Neural cell (in vitro differentiated cells): ENCODE measurements at regions not wholly inside any gene's neighbourhood (a gene's known extent, or its start where the extent isn't known, plus 50 kb on each side); places are given as distances from the start of the nearest gene placed in this dataset.

Source experiments
- H2AFZ ChIP-seq: fragments of 200-600, 300-800 bp; sonication (generic), shearing (Covaris generic); 2 replicates; pipeline ENCODE4 v1.6.0; 2014; ENCODE audit warnings: low read depth, mild to moderate bottlenecking, antibody characterized with exemption, low read length, moderate library complexity
- H3F3A ChIP-seq: fragments of 200-600 bp; shearing (Covaris generic); 2 replicates; pipeline ENCODE4 v1.6.1; 2016; ENCODE audit warnings: mild to moderate bottlenecking, moderate library complexity, mixed read lengths, antibody characterized with exemption, low read length; ENCODE audit not compliant: insufficient read depth, poor library complexity, severe bottlenecking
- H3K27ac ChIP-seq: fragments of 200-600, 300-800 bp; sonication (generic), shearing (Covaris generic); 2 replicates; pipeline ENCODE4 v1.5.1; 2014; ENCODE audit warnings: mild to moderate bottlenecking, low read length, moderate library complexity
- H3K27me3 ChIP-seq: fragments of 300-800, 200-600 bp; sonication (generic), shearing (Covaris generic); 2 replicates; pipeline ENCODE4 v1.6.0; 2014; ENCODE audit warnings: mild to moderate bottlenecking, low read depth, low read length, moderate library complexity; ENCODE audit not compliant: insufficient read depth
- H3K36me3 ChIP-seq: fragments of 300-800, 200-600 bp; sonication (generic), shearing (Covaris generic); 2 replicates; pipeline ENCODE4 v1.5.1; 2014; ENCODE audit warnings: mild to moderate bottlenecking, antibody characterized with exemption, low read length, moderate library complexity; ENCODE audit not compliant: insufficient read depth
- H3K4me2 ChIP-seq: fragments of 300-800, 200-600 bp; sonication (generic), shearing (Covaris generic); 2 replicates; pipeline ENCODE4 v1.6.0; 2014; ENCODE audit warnings: mild to moderate bottlenecking, low read length
- H3K4me3 ChIP-seq: fragments of 300-800, 200-600 bp; sonication (generic), shearing (Covaris generic); 2 replicates; pipeline ENCODE4 v1.5.1; 2014; ENCODE audit warnings: mild to moderate bottlenecking, low read length, moderate library complexity
- H3K79me2 ChIP-seq: fragments of 200-600 bp; shearing (Covaris generic); replicated peaks from 2 replicates; pipeline ENCODE4 v1.6.0; 2014; ENCODE audit warnings: mild to moderate bottlenecking, low read length, moderate library complexity; ENCODE audit not compliant: insufficient read depth
- H3K9ac ChIP-seq: fragments of 300-800, 200-600 bp; sonication (generic), shearing (Covaris generic); 2 replicates; pipeline ENCODE4 v1.6.1; 2016; ENCODE audit warnings: mild to moderate bottlenecking, low read length, mixed read lengths
- H3K9me2 ChIP-seq: fragments of 200-600 bp; shearing (Covaris generic); 2 replicates; pipeline ENCODE4 v1.6.1; 2016; ENCODE audit warnings: mild to moderate bottlenecking, low read length, mixed read lengths; ENCODE audit not compliant: insufficient read depth
- H3K9me3 ChIP-seq: fragments of 200-600, 300-800 bp; sonication (generic), shearing (Covaris generic); 2 replicates; pipeline ENCODE4 v1.6.1; 2016; ENCODE audit warnings: mild to moderate bottlenecking, mixed run types, low read length, moderate library complexity, mixed read lengths
- H4K20me1 ChIP-seq: fragments of 200-600 bp; shearing (Covaris generic); 2 replicates; pipeline ENCODE4 v1.6.1; 2016; ENCODE audit warnings: mild to moderate bottlenecking, mixed run types; ENCODE audit not compliant: insufficient read depth
- CTCF ChIP-seq: fragments of 450-650 bp; IDR thresholded peaks from 2 replicates; pipeline ENCODE4 v1.5.1; 2014; ENCODE audit warnings: antibody characterized with exemption, mild to moderate bottlenecking, moderate library complexity; ENCODE audit not compliant: poor library complexity, severe bottlenecking
- EP300 ChIP-seq: fragments of 450-650 bp; conservative IDR thresholded peaks from 2 replicates; pipeline ENCODE4 v1.6.1; 2014; ENCODE audit warnings: antibody characterized with exemption, mild to moderate bottlenecking, moderate library complexity; ENCODE audit not compliant: poor library complexity, severe bottlenecking
- EZH2 ChIP-seq: fragments of 200-600, 300-800 bp; shearing (Covaris generic), sonication (generic); IDR thresholded peaks from 2 replicates; pipeline ENCODE4 v1.6.1; 2014; ENCODE audit warnings: antibody characterized with exemption, low read length, borderline replicate concordance, mild to moderate bottlenecking; ENCODE audit not compliant: insufficient read depth, poor library complexity, severe bottlenecking
- MXI1 ChIP-seq: fragments of 450-650 bp; conservative IDR thresholded peaks from 2 replicates; pipeline ENCODE4 v1.6.1; 2014; ENCODE audit warnings: antibody characterized with exemption, mild to moderate bottlenecking; ENCODE audit not compliant: poor library complexity, severe bottlenecking
- POLR2AphosphoS5 ChIP-seq: IDR thresholded peaks from 2 replicates; pipeline ENCODE4 v1.6.1; 2012
- RAD21 ChIP-seq: fragments of 450-650 bp; conservative IDR thresholded peaks from 2 replicates; pipeline ENCODE4 v1.6.1; 2014; ENCODE audit warnings: antibody characterized with exemption, mild to moderate bottlenecking, moderate library complexity
- SMC3 ChIP-seq: fragments of 450-650 bp; conservative IDR thresholded peaks from 2 replicates; pipeline ENCODE4 v1.6.1; 2014; ENCODE audit warnings: antibody characterized with exemption, mild to moderate bottlenecking, moderate library complexity; ENCODE audit not compliant: poor library complexity
- TAF1 ChIP-seq: IDR thresholded peaks from 2 replicates; pipeline ENCODE4 v1.6.1; 2012; ENCODE audit warnings: low read depth
- TF ChIP-seq, protein P1 (sequence below): IDR thresholded peaks from 2 replicates; pipeline ENCODE4 v1.6.1; 2012; ENCODE audit warnings: borderline replicate concordance

- TF ChIP-seq POLR2AphosphoS5 (no peak), EZH2 (no peak), MXI1 (no peak)
- Histone ChIP-seq H3K4me3 (no peak overlapping the region), H3K9me2 (no peaks in the 10 kb centered on the region), H3K36me3 (no peaks in the 10 kb centered on the region), H3K9me3 (no peaks in the 10 kb centered on the region), H3K4me2 (no peak overlapping the region), H2AFZ (no peak overlapping the region), H3K79me2 (no peaks in the 10 kb centered on the region), H3F3A (no peaks in the 10 kb centered on the region), H3K27ac (no peak overlapping the region), H4K20me1 (no peaks in the 10 kb centered on the region), H3K27me3 (no peaks in the 10 kb centered on the region), H3K9ac (no peak overlapping the region)
Observed at GRCh38 chr11:115069599-115069998, 391.3 kb downstream of the NXPE2 start.

DNA sequence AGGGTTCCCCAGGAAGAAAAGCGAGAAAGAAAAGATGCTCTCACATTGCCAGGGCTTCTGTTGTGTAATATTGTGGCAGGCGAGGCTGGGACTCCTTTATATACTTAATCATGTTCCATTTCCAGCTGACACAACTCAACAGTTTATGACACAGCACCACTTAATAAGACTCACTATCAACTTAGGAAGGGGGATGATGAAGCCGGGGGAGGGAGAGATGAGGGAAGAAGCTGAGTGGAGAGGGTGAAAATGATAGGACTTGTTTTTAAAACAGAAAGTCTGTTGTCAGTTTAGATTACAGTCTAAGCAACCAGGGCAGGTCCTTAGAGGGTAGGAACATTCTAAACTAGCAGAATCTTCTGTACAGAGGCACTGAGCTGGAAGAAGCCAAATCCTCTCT lies 397.0 kb downstream of the NXPE2 start:
- Histone ChIP-seq H3K9ac (no peak overlapping the region), H3K36me3 (no peaks in the 10 kb centered on the region), H3F3A (peaks cover 4% of the 10 kb centered on the region), H3K79me2 (no peaks in the 10 kb centered on the region), H3K4me2 (no peak overlapping the region), H3K4me3 (no peak overlapping the region), H2AFZ (no peak overlapping the region), H3K9me2 (no peaks in the 10 kb centered on the region), H3K27me3 (no peaks in the 10 kb centered on the region), H3K9me3 (no peaks in the 10 kb centered on the region), H4K20me1 (no peaks in the 10 kb centered on the region), H3K27ac (no peak overlapping the region)
- TF ChIP-seq, protein P1, sequence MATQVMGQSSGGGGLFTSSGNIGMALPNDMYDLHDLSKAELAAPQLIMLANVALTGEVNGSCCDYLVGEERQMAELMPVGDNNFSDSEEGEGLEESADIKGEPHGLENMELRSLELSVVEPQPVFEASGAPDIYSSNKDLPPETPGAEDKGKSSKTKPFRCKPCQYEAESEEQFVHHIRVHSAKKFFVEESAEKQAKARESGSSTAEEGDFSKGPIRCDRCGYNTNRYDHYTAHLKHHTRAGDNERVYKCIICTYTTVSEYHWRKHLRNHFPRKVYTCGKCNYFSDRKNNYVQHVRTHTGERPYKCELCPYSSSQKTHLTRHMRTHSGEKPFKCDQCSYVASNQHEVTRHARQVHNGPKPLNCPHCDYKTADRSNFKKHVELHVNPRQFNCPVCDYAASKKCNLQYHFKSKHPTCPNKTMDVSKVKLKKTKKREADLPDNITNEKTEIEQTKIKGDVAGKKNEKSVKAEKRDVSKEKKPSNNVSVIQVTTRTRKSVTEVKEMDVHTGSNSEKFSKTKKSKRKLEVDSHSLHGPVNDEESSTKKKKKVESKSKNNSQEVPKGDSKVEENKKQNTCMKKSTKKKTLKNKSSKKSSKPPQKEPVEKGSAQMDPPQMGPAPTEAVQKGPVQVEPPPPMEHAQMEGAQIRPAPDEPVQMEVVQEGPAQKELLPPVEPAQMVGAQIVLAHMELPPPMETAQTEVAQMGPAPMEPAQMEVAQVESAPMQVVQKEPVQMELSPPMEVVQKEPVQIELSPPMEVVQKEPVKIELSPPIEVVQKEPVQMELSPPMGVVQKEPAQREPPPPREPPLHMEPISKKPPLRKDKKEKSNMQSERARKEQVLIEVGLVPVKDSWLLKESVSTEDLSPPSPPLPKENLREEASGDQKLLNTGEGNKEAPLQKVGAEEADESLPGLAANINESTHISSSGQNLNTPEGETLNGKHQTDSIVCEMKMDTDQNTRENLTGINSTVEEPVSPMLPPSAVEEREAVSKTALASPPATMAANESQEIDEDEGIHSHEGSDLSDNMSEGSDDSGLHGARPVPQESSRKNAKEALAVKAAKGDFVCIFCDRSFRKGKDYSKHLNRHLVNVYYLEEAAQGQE: no peak
- no peak for TF ChIP-seq SMC3
- TF ChIP-seq EZH2: no peak
- TF ChIP-seq CTCF: no peak
- TF ChIP-seq EP300: peak; percentile 11
- TF ChIP-seq POLR2AphosphoS5: peak; percentile 23
- no peak for TF ChIP-seq MXI1
- no peak for TF ChIP-seq RAD21
- TF ChIP-seq TAF1: no peak

DNA sequence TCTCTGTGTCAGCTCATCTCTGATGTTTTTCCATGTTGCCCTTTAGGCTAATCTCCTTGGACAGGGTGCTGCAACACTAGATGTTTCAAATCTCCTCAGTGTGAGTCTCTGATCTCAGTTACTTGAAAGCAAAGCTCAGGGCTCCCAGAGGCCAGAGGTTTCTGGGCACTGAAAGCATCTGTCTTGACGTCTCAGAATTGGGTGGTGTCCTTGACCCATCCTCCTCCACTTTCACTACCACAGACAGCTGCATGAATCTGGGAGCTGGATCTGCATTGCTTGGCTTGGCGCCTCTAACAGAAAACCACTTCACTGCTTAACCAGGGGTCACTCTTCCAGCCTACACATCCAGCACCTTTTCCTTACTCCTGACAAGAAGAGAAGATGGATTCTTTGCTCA lies 399.4 kb downstream of the NXPE2 start:
- Histone ChIP-seq H3K4me2 (no peak overlapping the region), H3K27ac (peak overlapping the region; percentile 85), H3K79me2 (no peaks in the 10 kb centered on the region), H3K36me3 (no peaks in the 10 kb centered on the region), H3K4me3 (peak overlapping the region; percentile 57), H4K20me1 (no peaks in the 10 kb centered on the region), H3K9ac (peak overlapping the region; percentile 54), H2AFZ (no peak overlapping the region), H3K27me3 (no peaks in the 10 kb centered on the region), H3K9me3 (no peaks in the 10 kb centered on the region), H3K9me2 (no peaks in the 10 kb centered on the region), H3F3A (peaks cover 4% of the 10 kb centered on the region)
- no peak for TF ChIP-seq MXI1
